Activated T-helper 17 cell treated with anti-CD3 and anti-CD28 coated beads, Interleukin-2, amount 50 U/mL, for 72 hours (primary cell): ENCODE measurements at regions not wholly inside any gene's neighbourhood (a gene's known extent, or its start where the extent isn't known, plus 50 kb on each side); places are given as distances from the start of the nearest gene placed in this dataset.

Source experiments
- ATAC-seq: fragments of 150-1000 bp; cut with Tn5 transposase; replicated peaks from 2 replicates; pipeline ENCODE4 v1.10.0; 2021; ENCODE audit warnings: mild to moderate bottlenecking, moderate library complexity
- H3K27ac Mint-ChIP-seq: one replicate; pipeline ENCODE4 v1.8.0; 2022; ENCODE audit warnings: mixed read lengths
- H3K27me3 Mint-ChIP-seq: one replicate; pipeline ENCODE4 v1.8.0; 2022; ENCODE audit warnings: mixed read lengths
- H3K36me3 Mint-ChIP-seq: one replicate; pipeline ENCODE4 v1.8.0; 2022; ENCODE audit warnings: low read depth, mild to moderate bottlenecking, mixed read lengths
- H3K4me1 Mint-ChIP-seq: one replicate; pipeline ENCODE4 v1.8.0; 2022; ENCODE audit warnings: mixed read lengths
- H3K4me3 Mint-ChIP-seq: one replicate; pipeline ENCODE4 v1.8.0; 2022; ENCODE audit warnings: mild to moderate bottlenecking, mixed read lengths
- H3K9me3 Mint-ChIP-seq: one replicate; pipeline ENCODE4 v1.8.0; 2022; ENCODE audit warnings: mixed read lengths

DNA sequence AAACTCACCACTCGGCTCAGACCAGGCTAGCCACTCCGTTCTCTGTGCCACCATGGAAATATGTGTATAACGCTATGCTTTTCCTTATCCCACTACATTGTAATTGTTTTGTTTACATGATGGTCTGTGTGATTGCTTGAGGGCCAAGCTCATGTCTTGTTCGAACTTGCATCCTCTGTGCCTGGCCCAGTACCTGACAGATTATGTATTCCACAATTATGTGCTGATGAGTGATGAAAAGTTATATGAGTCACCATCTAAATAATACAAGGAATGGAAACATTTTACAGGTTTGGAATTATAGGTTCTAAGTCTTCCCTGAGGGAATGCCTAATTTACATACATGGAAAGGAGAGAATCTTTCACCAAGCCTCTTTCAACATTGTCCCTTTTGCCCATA is 137.4 kb downstream of the C7orf25 start:
- Mint-ChIP-seq H3K4me1 (no peaks in the 10 kb centered on the region), H3K9me3 (peaks cover 7% of the 10 kb centered on the region), H3K27ac (no peak overlapping the region), H3K36me3 (no peaks in the 10 kb centered on the region), H3K4me3 (no peak overlapping the region), H3K27me3 (peaks cover 7% of the 10 kb centered on the region)
- ATAC-seq = no peak

- no peak overlapping the region for H3K4me3 Mint-ChIP-seq
- no peaks in the 10 kb centered on the region for H3K4me1 Mint-ChIP-seq
- no peaks in the 10 kb centered on the region for H3K9me3 Mint-ChIP-seq
- H3K27ac Mint-ChIP-seq = no peak overlapping the region
- no peak for ATAC-seq
- peaks cover 9% of the 10 kb centered on the region for H3K27me3 Mint-ChIP-seq
- H3K36me3 Mint-ChIP-seq = no peaks in the 10 kb centered on the region
Observed at GRCh38 chr7:42770114-42770513, 141.8 kb downstream of the C7orf25 start.

- no peak overlapping the region for H3K27ac Mint-ChIP-seq
- ATAC-seq = no peak
- H3K4me1 Mint-ChIP-seq = peaks cover under 1% of the 10 kb centered on the region
- no peaks in the 10 kb centered on the region for H3K9me3 Mint-ChIP-seq
- no peak overlapping the region for H3K4me3 Mint-ChIP-seq
- H3K27me3 Mint-ChIP-seq = peaks cover 24% of the 10 kb centered on the region
- H3K36me3 Mint-ChIP-seq = no peaks in the 10 kb centered on the region
Observed at GRCh38 chr7:42768045-42768444, 143.8 kb downstream of the C7orf25 start.

DNA sequence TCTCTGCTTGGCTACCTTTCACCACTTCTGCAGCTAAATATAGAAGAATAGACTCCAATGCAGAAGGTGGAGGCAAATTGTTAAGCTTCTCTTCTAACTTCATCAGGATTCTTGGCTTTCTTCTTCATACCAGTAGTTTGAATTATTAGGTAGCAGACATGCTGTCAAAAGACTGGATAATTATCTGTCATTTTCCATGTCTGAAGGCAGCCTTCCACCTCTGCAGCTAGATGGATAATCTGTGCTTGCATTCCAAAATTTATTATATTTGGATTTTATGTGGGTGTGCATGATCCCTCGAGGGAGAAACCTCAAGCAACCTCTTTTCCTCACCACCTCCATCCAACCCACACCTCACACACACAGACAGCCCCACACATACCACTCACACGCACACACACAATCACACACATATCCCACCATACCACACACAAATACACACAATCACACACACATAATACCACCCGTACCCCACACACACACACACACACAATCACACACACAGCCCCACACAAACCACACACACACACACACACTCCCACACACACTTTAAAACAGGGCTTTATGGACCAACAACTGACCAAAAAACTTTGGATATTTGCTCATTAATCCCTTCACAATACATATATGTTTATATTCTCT is 145.0 kb downstream of the C7orf25 start:
- Mint-ChIP-seq H3K4me1 (peaks cover 5% of the 10 kb centered on the region), H3K4me3 (no peak overlapping the region), H3K27me3 (peaks cover 34% of the 10 kb centered on the region), H3K27ac (no peak overlapping the region), H3K36me3 (no peaks in the 10 kb centered on the region), H3K9me3 (no peaks in the 10 kb centered on the region)
- ATAC-seq = no peak

DNA sequence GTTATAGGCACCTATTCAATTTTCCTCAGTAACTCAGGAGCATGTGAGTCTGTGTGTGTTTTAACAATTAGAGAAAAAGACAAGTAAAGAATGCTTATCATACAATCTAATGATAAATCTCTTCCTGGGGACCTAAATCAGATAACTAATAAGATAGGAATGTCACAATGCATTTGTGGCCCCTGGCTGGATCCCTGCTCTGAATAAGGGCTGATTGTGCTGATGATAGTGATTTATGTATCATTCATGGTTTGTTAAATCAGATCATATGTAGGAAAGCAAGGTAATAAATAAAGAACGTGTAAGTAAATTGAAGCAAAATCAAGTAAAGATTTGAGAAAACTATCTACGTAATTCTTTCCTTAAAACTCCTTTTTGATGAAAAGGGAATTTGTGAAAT is 145.9 kb downstream of the C7orf25 start:
- Mint-ChIP-seq H3K4me1 (peaks cover 5% of the 10 kb centered on the region), H3K4me3 (no peak overlapping the region), H3K27me3 (peaks cover 34% of the 10 kb centered on the region), H3K27ac (no peak overlapping the region), H3K36me3 (no peaks in the 10 kb centered on the region), H3K9me3 (no peaks in the 10 kb centered on the region)
- ATAC-seq = no peak

- Mint-ChIP-seq H3K27me3 (peaks cover 33% of the 10 kb centered on the region), H3K9me3 (no peaks in the 10 kb centered on the region), H3K36me3 (no peaks in the 10 kb centered on the region), H3K4me3 (no peak overlapping the region), H3K27ac (no peak overlapping the region), H3K4me1 (peaks cover 5% of the 10 kb centered on the region)
- peak; percentile 44 for ATAC-seq
Observed at GRCh38 chr7:42763137-42763551, 148.7 kb downstream of the C7orf25 start.

- peaks cover 5% of the 10 kb centered on the region for H3K4me1 Mint-ChIP-seq
- no peaks in the 10 kb centered on the region for H3K36me3 Mint-ChIP-seq
- no peak overlapping the region for H3K4me3 Mint-ChIP-seq
- no peak for ATAC-seq
- H3K9me3 Mint-ChIP-seq = no peaks in the 10 kb centered on the region
- H3K27me3 Mint-ChIP-seq = peaks cover 28% of the 10 kb centered on the region
- no peak overlapping the region for H3K27ac Mint-ChIP-seq
Observed at GRCh38 chr7:42761486-42761885, 150.4 kb downstream of the C7orf25 start.

DNA sequence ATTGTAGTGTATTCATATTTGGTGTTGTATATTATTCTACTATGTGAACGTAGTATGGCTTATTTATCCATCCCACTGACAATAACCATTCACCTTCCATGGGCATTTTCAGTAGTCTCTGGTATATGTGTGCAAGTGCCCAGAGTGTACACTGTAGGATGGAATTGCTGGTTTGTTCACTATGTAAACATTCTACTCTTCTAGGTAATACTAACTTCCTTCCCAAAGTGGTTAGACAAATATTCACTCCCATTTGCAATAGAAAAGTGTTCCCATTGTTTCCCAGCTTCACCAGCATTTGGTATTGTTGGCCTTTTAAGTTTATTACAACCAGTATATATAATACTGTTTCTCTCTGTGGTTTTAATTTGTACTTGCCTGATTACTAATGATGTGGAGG is 153.7 kb downstream of the C7orf25 start:
- H3K9me3 Mint-ChIP-seq = no peaks in the 10 kb centered on the region
- H3K4me3 Mint-ChIP-seq = no peak overlapping the region
- no peak for ATAC-seq
- H3K4me1 Mint-ChIP-seq = peaks cover 5% of the 10 kb centered on the region
- H3K27ac Mint-ChIP-seq = no peak overlapping the region
- no peaks in the 10 kb centered on the region for H3K36me3 Mint-ChIP-seq
- H3K27me3 Mint-ChIP-seq = peaks cover 14% of the 10 kb centered on the region

DNA sequence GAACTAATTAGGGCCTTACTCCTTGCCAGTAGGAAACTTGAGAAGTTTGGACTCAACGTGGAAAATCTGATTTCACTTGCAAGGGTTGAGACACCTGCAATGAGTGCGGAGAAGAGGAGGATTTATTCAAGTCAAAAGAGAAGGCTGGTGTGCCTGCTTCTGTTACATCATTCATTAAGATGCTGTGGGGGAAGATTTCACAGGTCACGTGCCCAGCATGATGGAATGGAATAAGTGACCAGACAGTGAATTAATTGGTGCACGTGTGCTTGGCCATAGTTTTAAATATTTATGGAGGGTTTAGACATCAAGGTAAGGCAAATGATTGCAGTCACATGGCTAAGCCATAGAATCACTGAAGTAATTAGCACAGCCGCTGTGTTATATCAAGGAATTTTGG is 155.0 kb downstream of the C7orf25 start:
- no peak overlapping the region for H3K4me3 Mint-ChIP-seq
- ATAC-seq = no peak

DNA sequence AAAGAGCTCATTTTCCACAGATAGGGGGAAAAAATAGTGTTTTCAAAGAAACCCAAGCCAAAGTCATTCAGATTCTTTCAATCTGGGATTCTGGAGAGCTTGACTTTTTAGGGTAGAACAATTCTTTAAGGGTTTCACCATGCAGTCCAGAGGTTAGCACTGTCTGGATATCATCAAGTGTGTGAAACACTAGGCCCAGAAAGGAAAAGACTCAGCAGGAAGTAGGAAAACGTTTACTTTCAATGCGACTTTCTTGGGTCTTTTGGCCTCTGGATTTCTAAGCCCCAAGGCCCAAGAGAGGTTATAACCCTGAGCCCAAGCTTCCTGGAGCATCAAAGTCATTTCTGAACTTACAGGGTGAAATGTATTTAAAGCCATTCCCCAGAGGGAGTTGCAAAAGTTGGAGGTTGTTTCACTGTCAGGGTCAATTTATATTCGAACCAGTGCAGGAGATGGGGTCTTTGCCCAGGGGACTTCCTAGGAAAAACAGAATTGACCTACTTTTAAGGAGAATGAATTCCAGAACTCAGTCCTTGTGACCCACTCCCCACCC is 158.0 kb downstream of the C7orf25 start:
- H3K4me1 Mint-ChIP-seq = no peaks in the 10 kb centered on the region
- no peak overlapping the region for H3K4me3 Mint-ChIP-seq
- no peaks in the 10 kb centered on the region for H3K9me3 Mint-ChIP-seq
- peaks cover 3% of the 10 kb centered on the region for H3K27me3 Mint-ChIP-seq
- no peak for ATAC-seq
- H3K36me3 Mint-ChIP-seq = no peaks in the 10 kb centered on the region
- H3K27ac Mint-ChIP-seq = no peak overlapping the region

More for the DNA sequence above, 155.0 kb downstream of the C7orf25 start:
- H3K27me3 Mint-ChIP-seq = peaks cover 3% of the 10 kb centered on the region
- no peaks in the 10 kb centered on the region for H3K4me1 Mint-ChIP-seq
- H3K36me3 Mint-ChIP-seq = no peaks in the 10 kb centered on the region
- H3K27ac Mint-ChIP-seq = no peak overlapping the region
- no peaks in the 10 kb centered on the region for H3K9me3 Mint-ChIP-seq

- Mint-ChIP-seq H3K27ac (no peak overlapping the region), H3K27me3 (no peaks in the 10 kb centered on the region), H3K4me1 (no peaks in the 10 kb centered on the region), H3K4me3 (no peak overlapping the region), H3K36me3 (no peaks in the 10 kb centered on the region), H3K9me3 (no peaks in the 10 kb centered on the region)
- ATAC-seq = no peak
Observed at GRCh38 chr7:42753367-42753766, 158.5 kb downstream of the C7orf25 start.

DNA sequence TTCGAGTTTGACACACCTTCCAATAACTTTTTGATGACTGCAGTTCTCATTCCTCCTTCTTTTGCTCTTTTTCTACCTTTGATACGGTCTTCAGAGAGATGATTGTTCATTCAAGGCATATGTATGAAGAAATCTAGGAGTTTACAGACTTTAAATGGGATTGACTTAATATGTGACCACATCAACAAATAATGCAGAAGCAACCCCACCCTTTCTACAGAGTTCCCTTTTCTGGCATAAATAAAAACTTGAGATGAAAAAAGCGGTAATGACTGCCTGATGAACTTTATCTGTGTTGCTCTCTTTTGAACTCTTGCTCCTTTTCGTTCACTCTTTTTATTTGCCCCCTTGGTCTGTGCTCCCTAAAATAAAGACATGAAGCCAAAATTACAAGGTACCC is 161.7 kb downstream of the C7orf25 start:
- no peak for ATAC-seq
- Mint-ChIP-seq H3K27me3 (peaks cover 3% of the 10 kb centered on the region), H3K36me3 (no peaks in the 10 kb centered on the region), H3K4me1 (no peaks in the 10 kb centered on the region), H3K4me3 (no peak overlapping the region), H3K27ac (no peak overlapping the region), H3K9me3 (no peaks in the 10 kb centered on the region)

DNA sequence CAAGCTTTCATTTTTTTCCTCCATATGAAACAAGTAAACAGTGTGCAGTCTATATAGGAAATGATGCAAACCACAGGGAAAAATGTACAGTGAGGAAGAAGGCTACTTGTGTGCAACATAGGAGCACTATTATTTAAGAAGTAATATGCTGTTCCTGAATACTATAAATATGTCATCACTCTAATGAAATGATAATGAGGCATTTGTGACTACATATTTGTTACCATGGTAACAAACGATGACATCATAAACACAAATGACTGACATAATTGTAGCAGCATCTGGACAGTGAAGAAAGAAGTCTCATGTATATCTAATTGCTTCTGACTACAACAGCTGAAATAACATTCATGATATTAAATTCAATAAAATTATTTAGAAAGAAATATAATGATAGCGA is 164.8 kb downstream of the C7orf25 start:
- H3K27ac Mint-ChIP-seq = no peak overlapping the region
- no peaks in the 10 kb centered on the region for H3K4me1 Mint-ChIP-seq
- H3K4me3 Mint-ChIP-seq = no peak overlapping the region
- peaks cover 3% of the 10 kb centered on the region for H3K27me3 Mint-ChIP-seq
- ATAC-seq = no peak
- no peaks in the 10 kb centered on the region for H3K36me3 Mint-ChIP-seq
- H3K9me3 Mint-ChIP-seq = no peaks in the 10 kb centered on the region

- Mint-ChIP-seq H3K27ac (no peak overlapping the region), H3K4me3 (no peak overlapping the region), H3K27me3 (peaks cover 3% of the 10 kb centered on the region), H3K4me1 (no peaks in the 10 kb centered on the region), H3K9me3 (no peaks in the 10 kb centered on the region), H3K36me3 (no peaks in the 10 kb centered on the region)
- no peak for ATAC-seq
Observed at GRCh38 chr7:42746214-42746613, 165.7 kb downstream of the C7orf25 start.

DNA sequence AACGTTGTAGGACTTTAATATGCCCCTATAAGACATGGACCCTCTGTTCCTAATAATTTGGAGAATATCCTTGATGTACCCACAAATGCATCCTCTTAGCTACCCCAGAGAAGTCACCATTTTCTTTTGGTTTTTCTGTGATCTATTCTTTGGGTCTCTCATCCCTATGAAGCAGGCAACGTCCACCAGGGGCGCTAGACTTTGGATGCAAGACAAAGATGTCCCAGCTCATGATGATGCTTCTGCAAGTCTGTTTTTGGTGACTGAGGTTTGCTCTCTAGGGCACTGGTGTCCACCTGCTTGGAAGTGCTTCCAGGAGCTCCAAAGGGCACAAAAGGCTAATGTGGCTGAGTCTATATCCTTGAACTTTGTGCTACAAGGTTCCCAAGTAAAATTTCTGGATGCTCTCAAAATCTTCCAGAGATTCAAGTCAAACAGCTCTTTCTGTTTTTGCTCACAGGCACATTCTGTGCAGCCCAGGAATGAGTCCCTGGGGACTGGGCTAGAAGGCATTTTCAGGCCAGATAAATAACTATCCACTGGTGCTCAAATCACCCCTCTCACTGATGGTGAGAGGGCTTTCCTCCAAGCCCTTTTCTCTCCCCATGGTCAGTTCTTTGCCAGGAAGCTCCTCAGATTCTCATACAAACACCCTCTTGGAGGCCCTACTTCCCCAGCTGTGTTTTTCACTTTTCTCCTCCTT is 166.4 kb downstream of the C7orf25 start:
- ATAC-seq = peak; percentile 21
- Mint-ChIP-seq H3K9me3 (no peaks in the 10 kb centered on the region), H3K27ac (no peak overlapping the region), H3K36me3 (no peaks in the 10 kb centered on the region), H3K4me3 (no peak overlapping the region), H3K27me3 (peaks cover 3% of the 10 kb centered on the region), H3K4me1 (no peaks in the 10 kb centered on the region)
